ENCODE measurements at regions not wholly inside any gene's neighbourhood (a gene's known extent, or its start where the extent isn't known, plus 50 kb on each side); places are given as distances from the start of the nearest gene placed in this dataset.
"Not testable (repeated sequence)": the region's sequence is repeated elsewhere in the genome, so short reads cannot be mapped to it uniquely, and the experiment has no call there.

- TF ChIP-seq CTCF, POLR2A (IDR thresholded peaks at IDR 0.05): not testable (repeated sequence)
These were observed 530.3 kb upstream of the KLHL4 start for GRCh38 chrX:86987351-86987750.

Data from upper lobe of left lung (tissue), 4 donors.